GM21447 (cell line): ENCODE measurements at regions not wholly inside any gene's neighbourhood (a gene's known extent, or its start where the extent isn't known, plus 50 kb on each side); places are given as distances from the start of the nearest gene placed in this dataset.
"Not testable (repeated sequence)": the region's sequence is repeated elsewhere in the genome, so short reads cannot be mapped to it uniquely, and the experiment has no call there.

Experiments used
- ATAC-seq: cut with Tn5 transposase; IDR thresholded peaks from one replicate; pipeline ENCODE4 v1.9.1; 2021; ENCODE audit not compliant: unreplicated experiment

DNA sequence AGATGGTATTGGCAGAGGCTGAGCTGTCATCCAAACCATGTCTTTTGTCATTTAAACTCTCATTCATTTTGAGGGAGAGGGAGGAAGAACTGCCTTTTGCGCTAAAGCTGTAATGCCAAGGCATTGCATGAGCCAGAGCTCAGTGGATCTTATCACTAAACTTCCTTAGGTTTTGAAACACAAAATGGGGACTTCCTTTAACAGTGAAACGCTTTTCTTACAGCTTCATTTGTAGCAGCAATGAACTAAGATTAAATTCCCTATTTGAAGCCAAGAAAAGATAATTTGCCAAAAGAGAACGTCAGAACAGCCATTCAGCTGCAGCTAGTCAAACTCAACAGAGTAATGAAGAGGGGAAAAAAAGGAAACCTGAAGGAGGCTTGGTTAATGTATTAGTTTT is 143.5 kb upstream of the MMADHC start:
- no peak for ATAC-seq

- no peak for ATAC-seq
Observed at GRCh38 chr2:149729586-149729985, 142.0 kb upstream of the MMADHC start.

DNA sequence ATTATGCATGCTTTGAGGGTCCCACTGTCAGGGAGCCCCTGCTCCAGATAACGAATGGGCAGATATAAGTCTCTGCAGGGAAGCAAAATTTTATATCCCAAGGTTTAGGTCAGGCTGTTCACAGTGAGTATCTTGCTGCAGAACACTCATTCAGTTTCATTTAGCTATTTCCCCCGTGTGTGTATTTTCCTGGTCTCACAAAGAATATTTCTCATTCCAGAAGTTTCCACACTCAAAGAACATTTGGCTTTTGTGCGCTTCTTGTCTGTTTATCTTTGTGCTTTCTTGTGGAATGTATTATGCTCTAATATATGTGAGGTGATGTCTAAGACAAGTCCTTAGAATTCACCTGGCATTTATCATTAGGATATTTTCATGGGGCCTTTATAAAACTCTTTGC is 140.4 kb upstream of the MMADHC start:
- no peak for ATAC-seq

DNA sequence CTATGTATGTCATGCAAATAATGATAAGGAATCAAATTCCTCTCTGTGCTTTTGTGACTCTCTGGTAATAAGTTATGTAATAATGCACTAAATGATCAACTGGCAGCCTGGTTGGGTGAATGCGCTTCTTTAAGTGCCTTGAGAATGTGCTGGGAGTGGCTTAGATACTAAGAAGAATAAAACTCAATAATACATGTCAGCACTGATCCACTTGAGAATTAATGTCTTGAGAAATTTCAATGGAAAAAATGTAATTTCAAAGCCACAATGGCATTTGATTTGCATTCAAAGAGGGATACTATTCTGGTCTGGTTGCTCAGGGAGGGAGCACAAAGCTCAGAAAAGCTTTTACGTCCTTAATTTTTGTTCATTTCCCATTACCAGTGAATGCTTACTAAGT is 137.7 kb upstream of the MMADHC start:
- ATAC-seq: no peak

DNA sequence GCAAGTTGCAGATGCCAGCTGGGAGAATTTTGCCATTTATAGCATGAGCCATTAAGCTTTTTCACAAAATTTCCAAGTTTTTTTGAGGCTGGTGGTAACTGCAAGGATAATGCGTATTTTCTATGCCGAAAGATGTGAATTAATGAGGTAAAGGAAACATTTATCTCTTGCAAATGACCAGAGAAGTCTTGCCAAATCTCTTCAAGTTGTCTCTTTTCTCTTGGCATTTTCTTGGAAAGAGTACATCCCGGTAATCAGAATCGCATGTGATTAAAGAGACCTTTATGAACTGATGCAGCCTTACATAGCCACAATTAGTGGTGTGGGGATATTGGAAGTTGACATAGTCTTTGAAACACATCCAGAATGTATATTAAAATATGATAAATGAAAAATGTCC is 136.5 kb upstream of the MMADHC start:
- no peak for ATAC-seq

DNA sequence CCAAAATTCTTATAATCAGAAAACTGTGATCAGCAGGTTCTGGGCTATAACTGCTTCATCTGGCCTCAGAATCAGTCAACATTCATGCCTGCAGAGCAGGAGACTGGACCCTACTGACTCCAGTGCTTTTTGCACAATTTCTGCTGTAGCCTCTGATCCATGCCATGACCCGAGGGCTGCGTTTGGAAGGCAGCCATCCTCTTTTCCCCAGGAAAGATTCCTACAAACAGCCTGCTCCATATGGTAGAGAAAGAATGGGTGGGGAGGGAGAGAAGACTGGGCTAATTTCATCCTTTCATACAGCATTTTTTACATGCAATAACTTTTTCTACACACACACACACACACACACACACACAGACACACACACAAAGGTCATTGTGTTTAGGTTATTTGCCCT is 133.0 kb upstream of the MMADHC start:
- ATAC-seq: no peak

GRCh38 chr2:149719695-149720094 is 132.1 kb upstream of the MMADHC start:
- no peak for ATAC-seq

DNA sequence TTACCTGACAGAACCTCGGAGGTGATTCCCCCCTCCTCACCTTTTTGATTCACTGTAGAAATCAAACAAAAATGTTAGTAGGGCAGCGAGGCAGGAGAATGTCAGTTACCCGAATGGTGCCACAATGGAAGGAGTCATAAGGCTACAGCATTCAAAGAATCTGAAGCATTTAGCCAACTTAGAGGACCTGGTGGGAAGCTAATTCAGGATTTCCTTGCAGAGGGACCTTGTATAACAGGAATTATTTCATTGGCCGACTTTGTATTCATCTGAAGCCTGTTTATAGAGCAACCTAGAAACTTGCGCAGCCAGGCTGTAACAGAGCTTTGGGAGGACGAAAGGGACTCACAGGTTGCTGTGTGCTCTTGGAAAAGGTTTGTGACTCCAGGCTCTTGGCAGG is 129.1 kb upstream of the MMADHC start:
- ATAC-seq: no peak

- no peak for ATAC-seq
Observed at GRCh38 chr2:149715894-149716293, 128.3 kb upstream of the MMADHC start.

DNA sequence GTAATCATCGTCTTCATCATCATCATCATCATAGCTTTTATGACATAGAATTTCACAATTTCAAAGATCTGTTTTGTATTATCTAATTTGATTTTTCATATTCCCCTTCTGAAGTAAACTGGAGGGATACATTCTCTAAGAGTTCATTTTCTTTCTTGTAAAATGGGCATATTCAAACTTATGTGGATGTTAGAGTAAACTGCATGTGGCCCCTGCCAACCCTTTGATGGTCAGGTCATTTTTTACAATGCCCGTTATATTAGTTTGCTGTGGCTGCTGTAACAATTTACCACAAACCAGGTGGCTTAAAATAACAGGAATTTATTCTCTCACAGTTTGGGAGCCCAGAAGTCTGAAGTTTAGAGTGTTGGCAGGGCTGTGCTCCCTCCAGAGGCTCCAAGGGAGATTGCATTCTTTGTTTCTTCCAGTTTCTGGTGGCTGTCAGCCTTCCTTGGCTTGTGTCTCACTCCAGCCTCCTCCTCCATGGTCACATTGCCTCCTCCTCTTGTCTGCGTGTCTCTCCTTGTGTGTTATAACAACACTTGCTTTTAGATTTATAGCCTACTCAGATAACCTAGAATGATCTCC is 127.5 kb upstream of the MMADHC start:
- peak; percentile 70 for ATAC-seq

DNA sequence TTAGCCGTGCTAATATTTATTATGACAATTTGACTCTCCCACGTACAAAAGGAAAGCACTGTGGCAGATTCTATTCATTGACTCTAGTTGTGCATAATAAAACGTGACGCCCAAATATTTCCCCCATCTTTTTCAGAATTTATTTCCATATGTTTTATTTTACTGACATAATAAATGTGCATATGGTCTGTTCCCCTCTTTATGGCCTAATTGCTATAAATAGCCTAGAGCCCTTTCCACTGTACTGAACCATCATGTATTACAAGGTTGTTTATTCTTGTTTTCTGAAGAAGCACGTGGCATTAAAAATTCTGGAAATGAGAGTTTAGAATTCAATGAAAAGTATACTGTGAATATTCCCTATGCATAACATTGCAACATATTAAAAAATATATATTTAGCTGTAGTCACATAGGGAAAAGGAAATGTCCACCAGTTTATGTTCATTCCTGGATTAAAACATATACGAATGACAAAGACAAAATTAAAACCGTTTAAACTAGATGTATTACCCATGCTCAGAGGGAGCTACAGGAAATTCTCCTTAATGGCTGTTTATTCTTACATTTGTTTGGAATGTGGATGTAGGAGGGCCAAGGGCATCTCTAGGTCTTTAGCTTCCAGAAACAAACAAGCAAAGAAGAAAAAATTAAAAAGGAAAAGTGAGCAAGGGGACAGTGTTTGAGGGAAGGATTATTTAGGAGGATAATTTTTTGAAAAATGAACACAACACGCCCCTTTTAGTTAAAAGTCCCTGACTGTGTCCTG is 122.1 kb upstream of the MMADHC start:
- no peak for ATAC-seq

GRCh38 chr2:149703281-149703680 is 115.7 kb upstream of the MMADHC start:
- no peak for ATAC-seq

DNA sequence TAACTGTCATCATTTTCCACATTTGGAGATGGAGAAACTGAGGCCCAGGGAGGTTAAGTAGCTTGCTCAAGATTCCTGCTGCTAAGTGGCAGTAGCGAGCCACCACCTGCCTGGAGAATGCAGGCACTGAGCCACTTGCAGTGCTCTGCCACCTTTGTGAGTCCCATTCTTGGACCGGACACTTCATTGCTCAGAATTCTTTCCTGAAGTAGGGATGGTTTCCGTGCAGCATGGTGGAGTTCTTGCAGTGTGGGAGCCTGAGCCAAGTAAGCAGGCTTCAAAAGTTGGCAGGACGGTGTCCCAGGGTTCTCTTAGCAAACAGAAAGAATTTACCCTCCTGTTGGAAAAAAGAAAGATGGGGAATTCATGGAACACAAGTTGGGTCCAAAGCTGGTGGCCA is 115.0 kb upstream of the MMADHC start:
- no peak for ATAC-seq

DNA sequence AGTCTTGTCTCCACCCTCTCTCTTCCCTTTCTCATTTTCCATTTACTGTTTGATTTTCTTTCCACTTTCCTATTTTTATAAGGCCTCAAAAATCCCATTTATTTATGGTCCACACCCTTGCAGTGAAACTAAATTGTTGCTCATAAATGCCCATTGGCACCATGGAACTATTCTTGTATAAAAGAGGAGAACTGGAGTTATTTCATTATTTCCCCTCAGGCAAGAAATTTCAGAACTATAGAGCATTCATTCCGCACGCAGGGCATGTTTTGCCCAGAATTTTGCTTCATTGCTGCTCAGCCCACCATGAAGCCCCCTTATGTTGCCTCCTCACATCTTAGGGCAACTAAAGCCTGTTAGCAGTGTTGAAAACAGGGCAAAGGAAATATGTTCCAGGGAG is 113.7 kb upstream of the MMADHC start:
- ATAC-seq: no peak

DNA sequence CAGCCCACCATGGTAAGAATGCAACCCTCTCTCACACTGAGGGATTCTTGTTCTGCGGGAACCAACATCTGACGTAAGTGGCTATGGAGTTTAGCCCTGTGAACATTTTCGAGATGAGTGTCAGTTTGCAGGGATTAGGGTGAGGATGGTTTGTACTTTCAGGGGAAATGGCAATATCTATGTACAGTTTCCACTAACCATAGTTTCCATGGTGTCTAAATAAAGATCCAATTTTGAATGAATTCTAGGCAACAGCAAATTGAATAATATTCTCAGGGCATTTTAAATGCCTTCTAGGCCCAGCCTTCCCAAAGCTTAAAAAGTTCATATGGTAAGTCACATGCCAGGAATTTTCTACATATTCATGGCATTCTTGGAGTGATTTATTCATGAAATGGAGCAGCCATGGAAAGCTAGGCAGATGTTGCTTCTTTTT is 105.4 kb upstream of the MMADHC start:
- no peak for ATAC-seq

GRCh38 chr2:149690825-149691224 is 103.2 kb upstream of the MMADHC start:
- no peak for ATAC-seq

GRCh38 chr2:149687052-149687427 is 99.5 kb upstream of the MMADHC start:
- ATAC-seq: no peak

DNA sequence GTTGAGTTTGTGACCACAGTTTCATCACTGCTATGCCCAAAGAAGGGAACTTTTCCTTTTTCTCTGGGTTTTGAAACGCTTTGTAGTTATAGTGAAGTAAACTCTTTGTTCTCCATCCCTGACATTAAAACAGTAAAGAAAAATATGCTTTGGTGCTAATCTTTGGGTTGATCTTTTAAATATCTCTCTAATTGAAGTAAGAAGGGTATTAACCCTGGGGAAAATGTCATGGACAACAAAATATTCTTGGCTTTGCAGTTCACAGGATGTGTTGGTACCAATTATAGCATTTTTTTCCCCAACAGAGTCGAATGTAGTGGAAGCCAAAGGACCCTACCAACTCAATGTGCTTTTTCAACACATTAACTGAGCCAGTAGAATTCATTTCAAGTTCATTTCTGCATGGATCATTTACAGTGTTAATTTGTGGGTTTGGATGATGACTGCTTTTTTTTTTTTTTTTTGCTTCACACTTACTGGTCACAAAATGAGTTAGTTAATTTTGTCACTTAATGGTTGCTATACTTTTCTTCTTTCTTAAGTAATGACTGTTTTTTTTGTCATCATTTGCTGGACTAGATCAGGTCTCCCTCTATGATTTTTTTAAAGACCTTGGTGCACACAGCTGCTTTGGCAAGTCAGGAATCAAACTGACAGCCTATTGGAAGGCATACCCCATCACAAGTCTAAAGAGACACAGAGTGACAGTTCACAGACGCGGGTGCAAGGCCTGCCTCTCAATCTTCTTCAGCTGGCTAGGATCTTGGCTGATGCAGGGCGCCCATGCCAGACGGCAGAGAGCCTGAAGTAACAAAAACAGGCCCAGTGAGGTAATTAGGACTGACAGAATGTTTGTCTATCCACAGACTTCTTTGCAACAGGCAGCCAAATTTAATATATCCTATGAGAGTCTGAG is 98.8 kb upstream of the MMADHC start:
- ATAC-seq: no peak

- ATAC-seq: not testable (repeated sequence)
Observed at GRCh38 chr2:149685401-149685800, 97.8 kb upstream of the MMADHC start.

DNA sequence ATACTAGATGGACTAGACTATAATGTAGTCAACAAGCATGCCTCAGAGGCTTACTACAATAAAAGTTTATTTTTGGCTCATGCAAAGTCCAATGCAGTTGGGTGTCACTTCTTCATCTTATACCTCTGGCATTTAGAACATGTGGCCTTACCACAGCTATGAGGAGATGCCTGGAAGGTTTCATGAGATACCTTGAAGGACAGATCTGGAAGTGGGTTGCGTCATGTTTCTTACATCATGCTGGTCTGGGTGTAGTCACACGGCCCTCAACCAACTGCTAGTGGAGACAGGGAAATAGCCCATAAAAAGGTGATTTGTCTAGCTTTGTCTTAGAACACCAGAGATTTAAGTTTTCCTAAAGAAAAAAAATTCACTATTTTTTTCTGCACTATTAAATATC is 91.7 kb upstream of the MMADHC start:
- ATAC-seq: no peak

- no peak for ATAC-seq
Observed at GRCh38 chr2:149677416-149677815, 89.8 kb upstream of the MMADHC start.

DNA sequence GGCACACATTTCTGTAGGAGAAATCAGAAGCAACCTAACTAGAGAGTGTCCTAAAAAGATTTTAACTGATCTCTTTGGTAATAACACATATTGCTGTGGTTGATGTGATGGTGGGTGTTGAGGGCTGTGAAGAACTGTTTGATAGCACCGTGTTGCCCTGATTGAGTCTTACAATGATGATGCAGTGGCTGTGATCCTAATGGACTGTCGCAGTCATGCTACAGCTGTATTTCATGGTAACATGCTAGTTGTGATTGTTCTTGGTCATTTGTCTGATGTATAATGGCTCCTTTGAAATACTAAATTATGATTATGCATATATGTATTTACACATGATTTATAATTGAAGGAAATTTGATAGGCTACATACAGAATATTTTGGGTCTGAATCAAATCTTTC is 82.5 kb upstream of the MMADHC start:
- no peak for ATAC-seq
